Caki2 (cell line): ENCODE measurements at regions not wholly inside any gene's neighbourhood (a gene's known extent, or its start where the extent isn't known, plus 50 kb on each side); places are given as distances from the start of the nearest gene placed in this dataset.
"Not testable (repeated sequence)": the region's sequence is repeated elsewhere in the genome, so short reads cannot be mapped to it uniquely, and the experiment has no call there.

Experiments
- DNase-seq: peaks from one replicate; pipeline ENCODE4 v3.0.0-alpha.2; 2015; ENCODE audit warnings: low read depth
- in situ Hi-C: cut with HindIII; loops from 2 replicates; pipeline ENCODE4 v1.10.0; 2016; ENCODE audit warnings: low sequenced_read_pairs, low pct_unique_long_range_greater_than_20kb, mixed read lengths

DNA sequence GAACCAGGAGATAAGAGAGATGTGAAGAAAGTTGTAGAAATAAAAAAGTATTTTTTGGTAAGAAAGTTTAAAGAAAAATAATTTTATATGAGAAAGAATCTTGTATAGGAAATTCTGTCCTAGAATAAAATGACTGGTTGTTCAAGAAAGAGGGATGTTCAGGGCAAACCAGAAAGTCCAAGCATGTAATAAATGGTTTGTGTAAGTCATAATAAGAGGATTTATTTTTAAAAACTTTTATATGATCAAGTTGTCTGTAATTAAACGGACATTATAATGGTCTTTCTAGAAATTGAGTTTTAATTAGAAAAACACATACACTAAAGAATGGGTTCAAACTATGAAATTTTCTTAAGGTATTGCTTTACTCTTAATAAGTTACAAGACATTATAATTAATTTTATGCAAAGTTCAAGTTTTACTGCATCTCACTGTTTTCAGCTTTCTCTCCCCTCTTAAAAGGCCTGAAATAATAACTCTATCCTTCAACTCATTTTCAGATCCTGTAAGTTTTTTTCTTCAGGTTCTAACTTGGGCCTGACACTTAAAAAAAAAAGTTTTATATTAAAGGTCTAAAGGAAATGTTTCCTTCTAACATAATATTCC lies 56.1 kb upstream of the ZNF300 start:
- DNase-seq: peak; percentile 7
- in situ Hi-C loops: no loop called here

DNA sequence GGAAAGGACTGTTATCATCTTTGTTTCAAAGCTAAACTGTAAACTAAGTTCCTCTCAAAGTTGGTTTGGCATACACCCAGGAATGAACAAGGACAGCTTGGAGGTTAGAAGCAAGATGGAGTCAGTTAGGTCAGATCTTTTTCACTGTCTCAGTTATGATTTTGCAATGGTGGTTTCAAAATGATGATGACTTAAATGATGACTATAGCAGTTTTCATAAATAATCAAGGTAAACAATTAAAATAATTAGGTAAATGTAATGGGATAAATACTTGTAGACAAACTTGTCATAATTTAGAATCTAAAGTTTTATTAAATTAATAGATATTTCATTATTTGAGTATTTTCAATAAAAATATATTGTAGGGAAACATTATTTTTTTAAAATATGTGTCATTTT lies 55.5 kb upstream of the ZNF300 start:
- in situ Hi-C loops, DNase-seq: not testable (repeated sequence)
